Right lobe of liver (tissue), 4 donors: ENCODE measurements at regions not wholly inside any gene's neighbourhood (a gene's known extent, or its start where the extent isn't known, plus 50 kb on each side); places are given as distances from the start of the nearest gene placed in this dataset.

Experiments
- CTCF ChIP-seq, 4 donors: fragments of 200-600 bp in 3 of 4; fragments of 450-650 bp in 1 of 4; IDR thresholded peaks; one replicate each; pipeline versions ENCODE4 v1.5.1 to v1.8.0; 2016 to 2022; ENCODE audit warnings: antibody characterized with exemption in 4 of 4, mild to moderate bottlenecking in 2 of 4
- POLR2A ChIP-seq: fragments of 450-650 bp; IDR thresholded peaks from one replicate; pipeline ENCODE4 v1.6.1; 2017; ENCODE audit warnings: antibody characterized with exemption, mild to moderate bottlenecking
- donor health status: DM: no; HTN: no; CAD: no.
- donor health status: DM: no; HTN: no; CAD: no.
- donor health status: DM: no; HTN: yes; CAD: no.

- TF ChIP-seq CTCF (IDR thresholded peaks at IDR 0.05) (no peak), POLR2A (no peak)
These were observed 328.9 kb upstream of the KCND2 start for GRCh38 chr7:119943942-119944600.
